GM21529 (cell line): ENCODE measurements at regions not wholly inside any gene's neighbourhood (a gene's known extent, or its start where the extent isn't known, plus 50 kb on each side); places are given as distances from the start of the nearest gene placed in this dataset.
A peak's percentile ranks its signal among the peaks of the same experiment; 100 is the strongest.

ENCODE experiments used
- ATAC-seq: cut with Tn5 transposase; IDR thresholded peaks from one replicate; pipeline ENCODE4 v1.9.1; 2021; ENCODE audit not compliant: unreplicated experiment

- ATAC-seq, result no peak
Observed at GRCh38 chr2:238963161-238963970, 115.5 kb downstream of the TWIST2 start.

- no peak for ATAC-seq
Observed at GRCh38 chr2:238963971-238964328, 116.1 kb downstream of the TWIST2 start.

GRCh38 chr2:238964544-238965067 is 116.7 kb downstream of the TWIST2 start:
- no peak for ATAC-seq

GRCh38 chr2:238965371-238966071 is 117.6 kb downstream of the TWIST2 start:
- no peak for ATAC-seq

- ATAC-seq, result no peak
Observed at GRCh38 chr2:238966072-238966937, 118.4 kb downstream of the TWIST2 start.

GRCh38 chr2:238967031-238967977 is 119.4 kb downstream of the TWIST2 start:
- no peak for ATAC-seq

GRCh38 chr2:238967978-238968360 is 120.1 kb downstream of the TWIST2 start:
- no peak for ATAC-seq

- no peak for ATAC-seq
Observed at GRCh38 chr2:238968616-238969384, 120.9 kb downstream of the TWIST2 start.

- no peak for ATAC-seq
Observed at GRCh38 chr2:238969857-238970256, 122.0 kb downstream of the TWIST2 start.

GRCh38 chr2:238970553-238971081 is 122.7 kb downstream of the TWIST2 start:
- ATAC-seq, result peak; percentile 69

- ATAC-seq, result no peak
Observed at GRCh38 chr2:238971318-238972145, 123.6 kb downstream of the TWIST2 start.

- no peak for ATAC-seq
Observed at GRCh38 chr2:238972146-238972445, 124.2 kb downstream of the TWIST2 start.

GRCh38 chr2:238973038-238973739 is 125.3 kb downstream of the TWIST2 start:
- no peak for ATAC-seq

GRCh38 chr2:238974081-238974480 is 126.2 kb downstream of the TWIST2 start:
- no peak for ATAC-seq

- ATAC-seq, result no peak
Observed at GRCh38 chr2:238974501-238975166, 126.7 kb downstream of the TWIST2 start.

GRCh38 chr2:238975408-238975807 is 127.5 kb downstream of the TWIST2 start:
- no peak for ATAC-seq

GRCh38 chr2:238978497-238978896 is 130.6 kb downstream of the TWIST2 start:
- ATAC-seq, result no peak
